ENCODE measurements at regions not wholly inside any gene's neighbourhood (a gene's known extent, or its start where the extent isn't known, plus 50 kb on each side); places are given as distances from the start of the nearest gene placed in this dataset.

GRCh38 chr5:136674178-136674577 is 308.8 kb upstream of the TRPC7 start:
- TF ChIP-seq ELF4 (IDR thresholded peaks at IDR 0.05): no peak
- no peak for TF ChIP-seq SUZ12 (IDR thresholded peaks at IDR 0.05)
- TF ChIP-seq SP1 (IDR thresholded peaks at IDR 0.05): no peak
- no peak for TF ChIP-seq BHLHE40 (IDR thresholded peaks at IDR 0.05; ENCODE audit: borderline replicate concordance)
- TF ChIP-seq FOXA1 (IDR thresholded peaks at IDR 0.05): no peak
- TF ChIP-seq L3MBTL2 (conservative IDR thresholded peaks at IDR 0.05): no peak
- no peak for TF ChIP-seq ARNT (IDR thresholded peaks at IDR 0.05)
- TF ChIP-seq PKNOX1 (IDR thresholded peaks at IDR 0.05): no peak
- TF ChIP-seq CTBP1 (IDR thresholded peaks at IDR 0.05; ENCODE audit: borderline replicate concordance): no peak
- TF ChIP-seq TARDBP (IDR thresholded peaks at IDR 0.05): no peak
- TF ChIP-seq FOXM1 (IDR thresholded peaks at IDR 0.05; ENCODE audit: borderline replicate concordance): no peak
- no peak for TF ChIP-seq FOXK2 (IDR thresholded peaks at IDR 0.05)
- TF ChIP-seq ZNF384 (IDR thresholded peaks at IDR 0.05): no peak
- TF ChIP-seq HDGF (IDR thresholded peaks at IDR 0.05; ENCODE audit: borderline replicate concordance): no peak
